Left lobe of liver (tissue), 2 donors: ENCODE measurements at regions not wholly inside any gene's neighbourhood (a gene's known extent, or its start where the extent isn't known, plus 50 kb on each side); places are given as distances from the start of the nearest gene placed in this dataset.
A peak's percentile ranks its signal among the peaks of the same experiment; 100 is the strongest.
"Not testable (repeated sequence)": the region's sequence is repeated elsewhere in the genome, so short reads cannot be mapped to it uniquely, and the experiment has no call there.

Experiments
- ATAC-seq: fragments of 200-7000 bp; cut with Tn5 transposase; one replicate; pipeline ENCODE4 v1.9.1; 2020; ENCODE audit warnings: mild to moderate bottlenecking, moderate library complexity
- DNase-seq: peaks from one replicate; pipeline ENCODE4 v3.0.0-alpha.2; 2020; ENCODE audit warnings: low spot score
- donor health status: DM: no; HTN: no; CAD: no; lungs with moderate emphysema.
- donor health status: DM: no; HTN: yes; CAD: no.

DNA sequence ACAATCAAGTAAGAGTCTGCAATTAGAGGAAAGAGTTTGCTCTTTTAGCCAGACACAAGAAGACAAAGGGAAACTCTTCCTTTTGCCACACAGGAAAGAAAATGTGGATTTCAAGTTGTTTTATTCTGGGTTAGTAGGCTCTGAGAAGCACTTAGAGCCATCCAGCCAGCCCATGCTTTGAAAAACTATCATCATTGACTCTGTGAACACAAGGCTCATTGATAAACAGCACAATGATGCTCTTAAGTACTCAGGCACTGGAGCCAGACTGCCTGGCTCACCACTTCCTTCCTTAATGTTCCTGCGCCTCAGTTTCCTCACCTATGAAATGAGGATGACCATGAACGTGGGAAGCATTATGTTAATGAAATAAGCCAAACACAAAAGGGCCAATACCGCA is 150.2 kb upstream of the EEA1 start:
- ATAC-seq (no peak), DNase-seq (no peak)

DNA sequence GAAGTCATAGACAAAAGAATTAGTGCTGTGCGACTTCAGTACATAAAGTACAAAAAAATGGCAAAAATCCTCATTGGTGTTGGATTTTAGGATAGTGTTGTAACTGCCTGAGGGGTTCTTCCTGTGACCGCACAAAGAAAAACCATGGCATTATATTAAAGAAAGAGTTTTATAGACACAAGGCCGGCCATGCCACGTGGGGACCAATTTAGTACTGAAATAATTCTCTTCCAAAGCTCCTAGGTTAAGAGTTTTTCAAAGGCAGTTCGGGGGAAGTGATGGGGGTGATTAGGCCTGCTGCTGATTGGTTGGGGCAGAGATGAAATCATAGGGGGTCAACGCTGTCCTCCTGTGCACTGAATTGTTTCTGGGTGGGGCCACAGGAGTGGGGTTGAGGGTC is 150.9 kb upstream of the EEA1 start:
- ATAC-seq (no peak), DNase-seq (no peak)

DNA sequence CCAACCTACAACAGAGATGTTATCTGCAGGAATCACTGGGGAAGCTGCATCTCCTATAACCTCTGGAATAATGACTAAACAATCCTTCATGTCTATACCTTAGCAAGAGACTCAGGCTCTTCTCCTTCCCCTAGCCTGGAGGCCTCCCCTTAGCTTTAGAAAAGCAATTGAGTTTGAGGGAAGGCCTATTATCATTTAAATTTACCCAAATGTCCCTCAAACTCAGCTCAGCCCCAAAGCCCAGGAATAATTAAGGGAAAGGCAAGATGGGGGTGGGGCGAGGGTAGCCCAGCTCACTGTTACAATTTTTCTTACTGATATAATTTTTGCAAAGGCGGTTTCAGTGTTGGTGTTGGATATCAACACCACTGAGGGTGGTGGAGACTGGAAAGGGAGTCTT is 151.4 kb upstream of the EEA1 start:
- no peak for DNase-seq
- ATAC-seq = no peak

DNA sequence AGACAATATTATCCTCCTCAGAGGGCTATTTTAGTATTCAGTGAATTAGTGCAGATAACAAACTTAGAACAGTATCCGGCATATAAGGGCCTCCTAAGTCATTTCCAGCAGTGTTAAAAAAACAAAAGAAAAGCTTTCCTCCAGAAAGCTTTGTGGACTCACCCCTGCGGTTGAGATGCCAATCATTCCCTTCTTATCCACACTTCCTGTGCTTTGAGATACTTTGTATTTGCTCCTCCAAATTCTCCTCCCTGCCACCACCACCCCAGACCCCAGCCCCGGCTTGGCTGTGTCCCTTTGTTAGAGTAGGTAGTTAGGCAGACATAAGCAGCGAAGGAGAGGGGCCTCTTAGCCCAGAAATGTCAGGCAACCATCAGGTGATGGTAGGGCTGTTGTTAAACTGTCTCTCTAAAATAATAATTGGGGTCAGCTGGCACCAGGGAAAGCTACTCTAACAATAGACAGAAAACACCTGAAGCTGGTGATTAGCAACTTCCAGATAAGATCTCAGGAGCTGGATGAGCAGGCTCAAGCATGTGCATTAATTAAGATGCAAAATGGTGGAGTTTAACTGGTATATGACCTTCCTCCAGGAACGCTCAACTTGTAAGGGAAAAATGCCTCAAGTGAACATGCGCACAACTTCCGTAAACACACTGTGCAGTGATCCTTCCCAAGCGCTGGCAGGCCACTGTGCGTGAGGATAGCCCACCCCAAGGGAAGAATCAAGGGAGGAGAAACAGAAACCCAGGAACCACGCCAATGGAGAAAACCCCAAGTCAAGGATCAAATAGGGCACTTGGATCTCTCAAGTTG is 152.1 kb upstream of the EEA1 start:
- no peak for ATAC-seq

DNA sequence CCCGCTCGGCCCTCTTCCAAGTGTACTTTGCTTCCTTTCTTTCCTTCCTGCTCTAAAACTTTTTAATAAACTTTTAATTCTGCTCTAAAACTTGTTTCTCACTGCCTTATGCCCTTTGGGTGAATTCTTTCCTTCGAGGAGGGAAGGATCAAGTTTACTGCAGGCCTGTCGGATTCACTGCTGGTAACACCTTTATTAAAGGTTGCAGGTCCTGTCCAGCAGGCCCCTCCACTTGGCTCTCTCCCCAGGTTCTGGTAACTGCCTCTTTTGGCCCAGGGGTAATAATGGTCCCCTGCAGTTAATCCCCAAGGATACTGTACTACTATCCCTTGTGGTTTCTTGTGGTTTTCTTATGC is 152.7 kb upstream of the EEA1 start:
- ATAC-seq (no peak), DNase-seq (no peak)

More for the DNA sequence above, 152.1 kb upstream of the EEA1 start:
- DNase-seq = no peak

DNA sequence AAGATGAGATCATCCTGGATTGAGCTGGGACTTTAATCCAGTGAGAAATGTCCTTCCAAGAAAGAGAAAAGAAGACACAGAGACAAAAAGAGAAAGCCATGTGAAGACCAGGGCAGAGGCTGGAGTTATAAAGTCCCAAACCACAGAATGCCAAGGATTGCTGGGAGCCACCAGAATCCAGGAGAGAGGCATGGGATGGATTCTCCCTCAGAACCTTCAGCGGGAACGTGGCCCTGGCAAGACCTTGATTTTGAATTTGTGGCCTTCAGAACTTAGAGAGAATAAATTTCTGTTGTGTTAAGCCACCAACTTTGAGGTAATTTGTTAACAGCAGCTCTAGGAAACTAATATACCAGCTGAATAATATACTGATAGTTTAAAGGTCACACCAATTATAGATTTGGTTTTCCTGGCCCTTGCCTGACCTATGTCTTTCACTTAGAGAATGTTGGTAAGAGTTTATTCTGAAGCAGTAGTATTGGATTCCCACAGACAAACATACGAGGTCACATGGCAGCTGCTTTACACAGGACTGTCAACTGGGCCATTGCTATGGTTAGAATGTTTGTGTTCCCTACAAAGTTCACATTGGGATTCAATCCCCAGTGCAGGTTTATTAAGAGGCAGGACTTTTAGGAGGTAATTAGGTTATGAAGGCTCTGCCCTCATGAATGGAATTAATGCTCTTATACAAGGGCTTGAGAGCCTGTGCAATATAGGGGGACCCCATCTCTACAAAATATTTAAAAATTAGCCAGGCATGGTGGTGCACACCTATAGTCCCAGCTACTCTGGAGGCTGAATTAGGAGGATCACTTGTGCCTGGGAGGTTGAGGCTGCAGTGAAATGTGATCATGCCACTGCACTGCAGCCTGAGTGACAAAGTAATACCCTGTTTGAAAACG is 156.5 kb upstream of the EEA1 start:
- ATAC-seq (peak; percentile 68), DNase-seq (no peak)

DNA sequence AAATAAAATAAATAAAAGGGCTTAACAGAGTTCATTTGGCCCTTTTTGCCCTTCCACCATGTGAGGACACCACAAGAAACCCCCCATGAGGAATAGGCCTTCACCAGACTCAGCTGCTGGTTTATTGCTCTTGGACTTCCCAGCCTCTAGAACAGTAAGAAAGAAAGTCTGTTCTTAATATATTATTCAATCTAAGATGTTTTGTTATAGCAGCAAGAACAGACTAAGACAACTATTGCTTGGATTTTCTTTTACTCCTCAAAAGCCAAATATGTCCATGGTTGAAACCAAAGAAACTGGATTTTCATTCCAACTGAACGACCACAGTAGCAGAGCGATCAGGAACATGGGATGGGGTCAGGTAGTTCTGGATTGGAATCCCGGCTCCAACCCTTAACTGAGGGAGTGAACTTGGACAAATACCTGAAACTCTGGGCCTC is 157.2 kb upstream of the EEA1 start:
- DNase-seq = no peak
- ATAC-seq = no peak

DNA sequence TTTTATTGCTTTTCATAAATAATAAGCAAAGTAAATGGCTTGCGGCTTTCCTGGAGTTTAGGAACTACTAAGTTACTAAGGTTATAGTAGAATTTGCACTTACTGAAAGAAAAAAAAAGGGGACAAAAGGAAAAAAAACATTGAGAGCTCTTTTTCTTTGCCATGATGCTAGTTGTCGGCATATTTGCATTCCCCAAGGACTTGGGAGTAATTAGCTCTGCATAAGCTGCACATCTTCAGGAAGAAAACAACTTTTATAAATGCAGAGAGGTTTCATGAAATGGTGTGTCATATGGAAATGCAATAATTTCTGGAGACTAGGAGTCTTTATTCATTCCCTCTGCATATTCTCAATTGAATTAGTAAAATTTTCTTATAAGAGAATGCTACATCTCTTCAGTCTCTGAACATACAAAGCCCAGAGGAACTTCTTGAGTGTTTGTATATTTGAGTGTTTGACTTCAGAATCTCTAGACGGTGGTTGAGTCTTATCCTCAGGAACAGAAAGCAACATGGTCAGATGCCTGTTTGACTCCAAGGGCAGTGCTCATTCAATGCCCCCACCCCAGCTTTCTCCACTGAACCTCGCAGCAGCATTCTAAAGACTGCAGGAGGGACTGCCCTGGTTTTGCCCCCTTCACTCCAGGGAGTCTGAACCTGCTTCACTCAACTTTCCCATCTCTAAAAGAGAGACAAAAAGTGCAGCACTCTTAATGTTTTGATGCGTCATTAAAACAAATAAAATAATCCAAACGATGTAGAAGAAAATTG is 158.9 kb upstream of the EEA1 start:
- no peak for DNase-seq

DNA sequence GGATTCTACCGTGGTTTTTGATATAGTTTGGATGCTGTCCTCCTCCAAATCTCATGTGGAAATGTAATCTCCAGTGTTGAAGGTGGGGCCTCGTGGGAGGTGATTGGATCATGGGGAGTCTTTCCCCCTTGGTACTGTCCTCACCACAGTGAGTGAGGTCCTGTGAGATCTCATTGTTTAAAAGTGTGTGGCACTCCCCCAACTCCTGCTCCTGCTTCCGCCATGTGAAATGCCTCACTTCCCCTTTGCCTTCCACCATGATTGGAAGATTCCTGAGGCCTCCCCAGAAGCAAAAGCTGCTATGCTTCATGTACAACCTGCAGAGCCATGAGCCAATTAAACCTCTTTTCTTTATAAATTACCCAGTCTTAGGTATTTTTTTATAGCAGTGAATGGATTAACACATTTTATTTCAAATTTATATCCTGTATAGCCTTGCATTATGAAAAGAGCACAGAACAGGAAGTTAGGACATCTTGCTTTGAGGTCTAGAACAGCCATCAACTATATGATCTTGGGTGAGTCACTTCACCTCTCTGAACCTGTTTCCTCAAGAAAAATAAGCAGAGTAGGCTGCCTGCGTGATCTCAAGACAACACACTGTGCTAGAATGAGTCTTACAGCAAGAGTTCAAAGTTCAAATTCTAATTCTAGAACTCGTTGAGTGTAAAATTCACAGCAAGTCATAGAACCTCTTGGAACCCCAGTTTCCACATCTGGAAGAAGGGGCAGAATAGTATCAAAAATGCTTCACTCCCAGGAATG is 160.9 kb upstream of the EEA1 start:
- ATAC-seq = no peak
- no peak for DNase-seq

More for the DNA sequence above, 158.9 kb upstream of the EEA1 start:
- ATAC-seq = no peak

DNA sequence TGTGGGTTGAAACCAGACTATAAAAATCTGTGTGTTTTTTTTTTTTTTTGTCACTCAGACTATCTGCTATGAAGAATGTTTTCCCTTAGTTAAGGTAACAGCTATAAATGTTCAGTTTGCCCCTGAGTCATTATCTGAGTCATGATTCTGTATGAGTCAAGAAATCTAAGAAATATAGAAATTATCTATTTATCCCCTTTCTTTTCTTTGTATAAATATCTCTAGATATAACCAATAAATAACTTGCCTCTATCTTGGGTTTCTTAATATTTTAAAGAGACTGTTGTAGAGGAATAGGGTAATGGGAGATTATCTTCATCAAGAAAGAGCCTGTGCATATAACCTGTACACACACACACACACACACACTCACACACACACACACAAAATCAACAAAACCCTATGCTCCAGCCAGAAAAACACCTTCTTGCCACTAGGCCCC is 161.7 kb upstream of the EEA1 start:
- no peak for ATAC-seq
- no peak for DNase-seq

DNA sequence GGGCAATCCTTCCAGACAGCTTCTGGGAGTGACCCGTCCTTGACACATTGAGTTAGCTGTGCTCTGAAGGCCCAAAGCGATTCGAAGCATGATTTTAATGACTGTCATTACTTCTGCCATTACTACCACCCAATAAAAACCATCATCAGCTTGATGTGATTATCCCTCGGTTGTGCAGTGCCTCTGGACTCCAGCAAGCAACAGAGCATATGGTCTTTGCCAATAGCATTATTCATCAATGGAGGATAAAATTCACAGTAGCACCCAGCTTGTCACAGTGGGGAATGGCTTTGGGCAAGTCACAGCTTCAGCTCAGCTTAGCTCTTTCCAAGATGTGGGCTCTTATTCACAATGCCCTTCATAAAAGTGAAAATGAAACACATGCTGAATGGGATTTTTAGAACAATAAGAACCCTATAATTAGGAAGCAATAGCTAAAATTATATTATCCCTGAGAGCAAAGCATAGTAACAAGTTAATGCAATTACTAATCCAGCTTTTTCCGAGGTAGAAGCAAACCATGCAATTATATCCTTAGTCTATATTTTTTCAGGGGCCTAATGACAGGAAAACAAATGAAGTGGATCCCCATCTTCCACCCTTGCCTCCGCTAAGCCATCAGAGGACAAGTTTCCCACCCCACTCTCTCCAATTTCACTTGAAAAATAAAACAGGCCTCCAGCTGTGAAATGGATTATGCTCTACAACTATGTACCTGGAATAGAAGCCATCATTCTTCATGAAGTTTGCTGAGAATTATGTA is 163.0 kb upstream of the EEA1 start:
- DNase-seq (no peak), ATAC-seq (no peak)

DNA sequence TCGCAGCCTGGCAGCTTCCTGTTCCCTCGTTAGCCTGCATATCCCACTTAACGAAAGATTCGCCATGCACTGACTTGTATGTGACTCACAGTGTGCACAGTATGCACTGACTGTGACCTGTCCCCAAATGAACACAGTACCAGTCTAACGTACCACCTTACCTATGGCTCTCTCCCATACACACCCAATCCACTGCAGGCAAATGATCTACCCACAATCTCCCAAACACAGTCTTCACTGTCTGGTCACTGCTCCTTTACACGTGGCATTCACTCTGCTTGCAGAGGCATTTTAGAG is 163.5 kb upstream of the EEA1 start:
- no peak for ATAC-seq

DNA sequence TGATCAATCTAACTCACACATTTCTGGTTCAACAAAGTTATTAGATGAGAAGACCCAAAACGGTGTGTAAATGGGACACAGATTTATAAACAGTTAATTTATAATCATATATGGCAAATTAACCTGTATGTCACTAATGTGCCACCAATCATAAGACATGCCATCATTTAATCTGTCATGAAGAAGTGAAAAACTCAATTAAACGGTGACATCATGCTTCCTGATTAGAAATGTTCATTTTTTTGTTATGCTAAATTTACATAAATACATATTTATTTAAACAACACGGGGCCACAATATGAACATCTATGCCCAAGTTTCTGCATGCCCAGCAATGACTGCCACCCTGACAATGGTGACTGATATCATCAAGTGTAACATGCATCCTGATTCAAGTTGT is 164.1 kb upstream of the EEA1 start:
- ATAC-seq = no peak
- DNase-seq = no peak

More for the DNA sequence above, 163.5 kb upstream of the EEA1 start:
- no peak for DNase-seq

DNA sequence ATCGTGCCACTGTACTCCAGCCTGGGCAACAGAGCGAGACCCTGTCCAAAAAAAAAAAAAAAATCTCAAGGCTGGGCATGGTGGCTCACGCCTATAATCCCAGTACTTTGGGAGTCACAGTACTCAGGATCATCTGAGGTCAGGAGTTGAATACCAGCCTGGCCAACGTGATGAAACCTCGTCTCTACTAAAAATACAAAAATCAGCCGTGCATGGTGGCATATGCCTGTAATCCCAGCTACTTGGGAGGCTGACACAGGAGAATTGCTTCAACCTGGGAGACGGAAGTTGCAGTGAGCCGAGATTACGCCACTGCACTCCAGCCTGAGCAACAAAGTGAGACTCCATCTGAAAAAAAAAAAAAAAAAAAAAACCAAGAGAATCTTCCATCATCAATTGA is 165.1 kb upstream of the EEA1 start:
- not testable (repeated sequence) for ATAC-seq, DNase-seq

DNA sequence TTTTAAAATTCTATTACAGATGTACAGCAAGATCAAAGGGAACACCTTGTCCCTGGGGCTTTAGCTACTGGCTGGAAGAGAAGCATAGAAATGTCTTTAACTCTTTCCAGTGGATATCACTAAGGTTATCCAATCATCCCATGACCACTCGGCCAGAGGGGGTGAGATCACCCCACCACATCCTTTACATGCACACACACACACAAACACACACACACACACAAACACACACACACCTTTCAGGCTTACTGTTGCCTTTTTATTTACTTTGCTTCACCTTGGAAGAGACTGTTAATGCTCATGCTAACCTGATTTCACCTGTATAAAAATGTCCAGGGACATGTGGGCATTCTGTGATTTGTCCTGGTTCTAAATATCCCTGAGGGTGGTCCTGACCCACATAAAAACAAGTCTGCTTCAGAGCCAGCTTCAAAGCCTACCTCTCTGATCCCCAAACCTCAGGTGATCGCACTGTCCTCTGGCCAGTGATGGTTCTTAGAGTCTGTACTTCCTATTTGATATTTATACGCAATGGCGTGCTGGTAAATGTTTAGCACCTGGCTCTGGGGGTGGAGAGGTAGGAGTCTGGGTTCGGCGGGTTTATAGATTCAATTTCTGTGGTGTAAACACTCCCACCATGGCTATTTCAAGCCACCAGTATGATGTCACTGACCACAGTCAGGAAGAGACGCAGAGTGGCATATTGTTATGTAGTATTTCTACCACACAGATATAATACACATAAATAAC is 166.1 kb upstream of the EEA1 start:
- ATAC-seq = no peak
- no peak for DNase-seq

DNA sequence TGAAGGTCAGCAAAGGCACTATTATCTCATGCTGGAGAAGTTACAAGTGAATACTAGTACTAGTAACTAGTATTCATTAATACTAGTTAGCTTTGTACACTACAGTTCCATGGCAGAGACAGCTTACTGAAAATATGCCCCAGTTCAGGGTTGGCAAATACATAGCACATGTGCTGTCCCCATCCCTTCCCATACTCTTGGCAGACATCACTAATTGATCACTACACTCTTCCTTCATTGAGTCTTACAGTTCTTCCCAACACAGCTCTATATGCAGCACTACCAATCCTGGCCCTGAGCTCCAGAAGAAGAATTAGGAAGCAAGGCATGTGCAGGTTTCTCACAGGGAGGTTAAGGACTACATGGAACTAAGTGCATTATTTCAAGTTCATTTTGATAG is 168.3 kb upstream of the EEA1 start:
- ATAC-seq = no peak
- no peak for DNase-seq

DNA sequence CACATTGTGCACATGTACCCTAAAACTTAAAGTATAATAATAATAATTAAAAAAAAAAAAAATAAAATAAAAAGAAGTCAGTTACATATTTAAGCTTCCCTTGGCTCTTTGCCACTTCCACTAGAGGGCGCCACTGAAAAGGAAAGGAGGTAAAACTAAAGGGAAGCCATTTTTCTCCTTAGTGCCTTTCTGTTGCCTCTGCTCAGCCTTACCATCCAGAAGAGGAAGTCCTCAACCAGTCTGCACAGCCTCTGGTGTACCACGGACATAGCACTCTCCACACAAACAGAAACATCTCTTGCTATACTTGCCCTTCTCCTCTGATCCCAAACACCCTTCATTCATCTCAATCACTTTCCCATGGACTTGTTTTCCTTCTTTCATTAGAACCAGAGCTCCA is 169.0 kb upstream of the EEA1 start:
- DNase-seq (peak; percentile 51), ATAC-seq (peak; percentile 51)

DNA sequence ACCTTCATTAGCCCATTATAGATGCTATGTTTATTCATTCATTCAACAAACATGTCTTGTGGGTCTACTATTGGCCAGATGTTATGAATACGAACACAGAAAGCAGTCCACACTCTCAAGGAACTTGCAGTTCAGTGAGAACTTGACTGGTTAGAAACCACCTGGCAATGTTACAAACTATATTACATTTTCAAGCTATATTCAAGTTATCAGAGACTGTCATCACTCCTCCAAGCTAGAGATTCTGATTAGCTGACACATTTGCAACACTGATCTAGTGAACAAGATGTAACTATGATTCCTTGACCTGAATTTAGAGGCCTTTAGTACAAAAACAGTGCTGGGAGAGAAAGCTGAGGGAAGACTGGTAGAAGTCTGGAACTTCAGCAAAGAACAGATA is 170.7 kb upstream of the EEA1 start:
- ATAC-seq = no peak
- DNase-seq = no peak

DNA sequence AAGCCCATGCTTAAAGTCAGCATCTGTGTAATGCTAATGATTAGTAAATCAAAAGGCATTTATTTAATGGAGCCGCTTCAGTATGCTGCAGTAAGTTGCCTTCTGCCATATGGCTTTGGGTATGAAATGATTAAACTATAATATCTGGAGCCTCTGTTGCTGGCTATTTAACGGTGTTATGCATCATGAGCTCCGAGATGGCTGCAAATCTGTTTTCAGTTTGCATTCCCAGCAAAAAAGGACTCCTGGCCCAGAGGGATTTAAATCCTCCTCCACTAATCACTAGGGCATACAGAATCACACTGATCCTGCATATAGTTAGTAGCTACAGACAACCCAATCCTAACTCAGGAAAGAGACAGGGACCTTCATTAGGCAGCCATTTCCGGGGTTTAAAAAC is 171.5 kb upstream of the EEA1 start:
- DNase-seq (no peak), ATAC-seq (no peak)
